ENCODE measurements at regions not wholly inside any gene's neighbourhood (a gene's known extent, or its start where the extent isn't known, plus 50 kb on each side); places are given as distances from the start of the nearest gene placed in this dataset.
"Not testable (repeated sequence)": the region's sequence is repeated elsewhere in the genome, so short reads cannot be mapped to it uniquely, and the experiment has no call there.

GRCh38 chr2:208686665-208687064 is 280.1 kb downstream of the PTH2R start:
- no peak for DNase-seq

GRCh38 chr2:208687720-208688119 is 281.1 kb downstream of the PTH2R start:
- DNase-seq = not testable (repeated sequence)

DNA sequence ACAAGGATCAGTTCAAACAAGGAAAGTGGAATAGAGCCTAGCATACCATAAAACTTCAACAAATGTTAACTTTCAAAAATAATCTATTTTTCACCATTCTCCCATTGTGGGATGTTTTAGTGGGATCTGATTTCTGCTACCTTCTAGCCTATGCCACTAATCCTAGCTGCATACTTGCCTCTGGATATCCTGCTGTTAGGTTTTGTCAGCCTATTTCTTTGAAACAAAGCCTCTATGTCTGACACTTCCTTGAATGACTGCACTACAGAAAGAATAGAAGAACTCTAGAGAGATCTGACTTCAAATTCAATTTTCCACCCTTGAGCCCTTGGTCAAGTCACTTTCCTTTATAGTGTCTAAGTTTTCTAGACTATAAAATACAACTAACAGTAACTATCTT is 291.5 kb downstream of the PTH2R start:
- no peak for DNase-seq

DNA sequence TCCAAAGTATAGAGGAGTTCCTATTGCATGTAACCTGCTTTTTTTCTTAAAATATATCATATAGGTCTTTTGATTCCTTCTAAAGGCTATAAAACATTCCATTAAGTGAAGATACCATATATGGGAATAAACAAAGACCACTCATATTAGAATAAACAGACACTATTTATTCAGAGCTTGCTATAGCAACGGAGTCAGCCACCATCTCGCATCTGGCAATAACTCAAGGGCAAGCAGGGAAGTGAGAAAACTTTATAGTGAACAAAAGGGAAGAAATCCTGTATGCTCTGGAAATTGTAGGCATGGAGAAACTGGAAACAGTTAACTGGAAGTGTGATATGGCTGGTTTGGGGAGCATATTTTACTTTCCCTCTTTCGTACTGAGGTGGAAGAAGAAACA is 301.9 kb downstream of the PTH2R start:
- no peak for DNase-seq

GRCh38 chr2:208711598-208711997 is 305.0 kb downstream of the PTH2R start:
- DNase-seq = no peak

GRCh38 chr2:208713066-208713745 is 306.6 kb downstream of the PTH2R start:
- DNase-seq = no peak

- no peak for DNase-seq
Measured at GRCh38 chr2:208718828-208719227, 312.2 kb downstream of the PTH2R start.

DNA sequence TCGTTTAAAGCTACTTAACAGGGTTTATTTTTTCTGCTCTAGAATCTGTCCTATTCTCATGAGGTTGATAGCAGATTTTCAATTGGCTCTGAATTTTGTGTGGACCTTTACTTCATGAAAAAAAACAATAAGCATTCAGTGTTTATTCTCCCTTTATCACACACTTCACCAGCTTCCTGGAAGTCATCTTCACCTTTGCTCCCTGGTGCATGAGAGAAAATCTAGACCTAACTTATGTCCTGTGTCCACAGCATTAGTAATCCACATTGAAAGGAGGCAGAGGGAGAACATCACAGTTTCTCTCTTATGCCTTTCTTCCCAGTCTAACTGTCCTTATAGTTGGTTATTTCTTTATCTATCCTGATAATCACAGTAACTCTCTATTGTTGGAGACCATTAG is 316.1 kb downstream of the PTH2R start:
- no peak for DNase-seq

DNA sequence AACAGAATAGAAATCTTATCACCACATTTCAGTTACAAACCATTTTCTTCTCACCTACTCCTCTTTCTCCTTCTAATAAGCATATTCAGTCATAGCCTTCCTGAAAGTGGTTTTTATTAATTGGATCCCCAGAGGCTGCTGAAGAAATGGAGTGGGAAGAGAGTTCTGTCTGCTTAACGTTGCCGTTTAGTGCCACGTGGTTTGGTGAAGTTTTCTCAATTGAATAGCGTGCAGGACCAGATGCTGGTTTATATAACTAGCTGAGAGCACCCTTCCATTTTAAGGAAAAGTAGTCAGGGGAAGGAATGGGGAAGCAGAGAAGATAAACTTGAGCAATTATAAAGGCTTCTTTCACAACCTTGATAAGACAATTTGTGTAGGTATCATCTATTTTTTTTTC is 318.7 kb downstream of the PTH2R start:
- no peak for DNase-seq

- DNase-seq = no peak
Measured at GRCh38 chr2:208726242-208726641, 319.6 kb downstream of the PTH2R start.

- not testable (repeated sequence) for DNase-seq
Measured at GRCh38 chr2:208751663-208752415, 345.2 kb downstream of the PTH2R start.

DNA sequence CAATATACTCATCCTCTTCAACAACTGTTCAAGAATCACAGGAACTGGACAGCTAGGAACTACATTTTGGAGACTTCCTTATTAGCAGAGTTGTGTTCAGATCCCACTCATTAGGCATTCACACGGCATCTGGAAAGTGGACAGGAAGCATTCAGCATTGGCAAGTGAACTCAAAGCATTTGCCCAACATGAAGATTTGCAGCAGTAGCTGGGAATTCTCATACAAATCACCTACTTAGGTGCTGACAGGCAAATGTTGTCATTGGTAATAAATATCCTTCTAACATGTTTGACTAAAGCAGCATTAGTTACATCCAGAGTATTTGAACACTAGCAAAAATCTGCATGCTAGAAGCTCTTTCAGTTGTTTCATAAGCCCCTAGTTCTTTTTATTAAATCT is 350.8 kb downstream of the PTH2R start:
- no peak for DNase-seq

DNA sequence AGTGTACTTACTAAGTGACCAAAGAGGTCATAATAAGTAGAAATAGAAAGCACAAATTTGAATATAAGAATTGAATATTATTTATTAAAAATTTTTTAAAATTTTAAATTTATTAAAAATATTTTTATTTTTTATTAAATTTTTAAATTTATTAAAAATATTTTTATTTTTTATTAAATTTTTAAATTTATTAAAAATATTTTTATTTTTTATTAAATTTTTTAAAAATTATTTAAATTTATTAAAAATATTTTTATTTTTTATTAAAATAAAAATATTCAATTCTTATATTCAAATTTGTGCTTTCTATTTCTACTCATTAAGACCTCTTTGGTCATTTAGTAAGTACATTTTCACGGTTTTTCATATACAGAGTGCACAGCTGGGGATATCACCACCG is 366.5 kb downstream of the PTH2R start:
- DNase-seq = not testable (repeated sequence)

GRCh38 chr2:208781166-208781565 is 374.6 kb downstream of the PTH2R start:
- peak; percentile 50 for DNase-seq

DNA sequence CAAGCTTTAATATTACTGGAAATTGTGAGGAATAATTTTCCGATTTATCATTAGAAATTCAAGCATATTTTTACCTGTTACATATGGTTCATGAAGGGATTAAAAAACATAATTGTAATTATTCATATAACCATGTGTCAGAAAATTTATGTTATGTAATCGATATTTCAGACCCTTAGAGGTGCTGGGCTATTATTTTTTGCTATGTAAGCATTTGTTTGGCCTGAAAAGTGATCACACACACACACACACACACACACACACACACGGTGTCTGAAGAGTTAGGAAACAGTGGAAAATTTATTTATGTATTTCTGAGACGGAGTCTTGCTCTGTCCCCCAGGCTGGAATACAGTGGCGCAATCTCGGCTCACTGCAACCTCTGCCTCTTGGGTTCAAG is 375.5 kb downstream of the PTH2R start:
- no peak for DNase-seq

DNA sequence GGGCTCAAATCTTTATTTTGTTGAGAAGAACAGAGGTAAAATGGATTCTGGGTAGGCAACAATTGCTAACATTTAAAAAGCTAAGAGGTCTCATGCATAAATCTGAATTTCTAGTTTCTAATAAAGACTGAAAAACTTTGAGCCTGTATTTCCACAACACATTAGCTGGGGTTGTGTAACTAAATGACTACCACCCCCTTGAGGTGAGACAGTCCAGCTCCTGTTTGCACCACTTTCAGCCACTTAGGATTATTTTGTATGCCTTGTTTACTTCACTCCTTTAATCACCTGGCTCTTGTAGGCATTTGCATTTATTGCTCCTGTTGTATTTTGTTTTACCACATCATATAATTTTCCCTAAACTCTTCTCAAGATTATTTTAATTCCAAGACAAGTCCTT is 376.6 kb downstream of the PTH2R start:
- no peak for DNase-seq

- not testable (repeated sequence) for DNase-seq
Measured at GRCh38 chr2:208784774-208785173, 378.2 kb downstream of the PTH2R start.

- no peak for DNase-seq
Measured at GRCh38 chr2:208791257-208791656, 384.7 kb downstream of the PTH2R start.

GRCh38 chr2:208792766-208793165 is 386.2 kb downstream of the PTH2R start:
- DNase-seq = no peak

- no peak for DNase-seq
Measured at GRCh38 chr2:208793434-208793833, 386.8 kb downstream of the PTH2R start.

- DNase-seq = no peak
Measured at GRCh38 chr2:208794288-208794975, 387.8 kb downstream of the PTH2R start.

- DNase-seq = no peak
Measured at GRCh38 chr2:208798698-208799097, 392.1 kb downstream of the PTH2R start.

- DNase-seq = no peak
Measured at GRCh38 chr2:208799397-208799796, 392.8 kb downstream of the PTH2R start.

DNA sequence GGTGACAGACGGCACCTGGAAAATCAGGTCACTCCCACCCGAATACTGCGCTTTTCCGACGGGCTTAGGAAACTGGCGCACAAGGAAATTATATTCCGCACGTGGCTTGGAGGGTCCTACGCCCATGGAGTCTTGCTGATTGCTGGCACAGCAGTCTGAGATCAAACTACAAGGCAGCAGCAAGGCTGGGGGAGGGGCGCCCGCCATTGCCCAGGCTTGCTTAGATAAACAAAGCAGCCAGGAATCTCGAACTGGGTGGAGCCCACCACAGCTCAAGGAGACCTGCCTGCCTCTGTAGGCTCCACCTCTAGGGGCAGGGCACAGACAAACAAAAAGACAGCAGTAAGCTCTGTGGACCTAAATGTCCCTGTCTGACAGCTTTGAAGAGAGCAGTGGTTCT is 394.3 kb downstream of the PTH2R start:
- not testable (repeated sequence) for DNase-seq
